WTC11 (cell line): ENCODE measurements at regions not wholly inside any gene's neighbourhood (a gene's known extent, or its start where the extent isn't known, plus 50 kb on each side); places are given as distances from the start of the nearest gene placed in this dataset.

Source experiments
- CTCF ChIP-seq: fragments of 200-600 bp; IDR thresholded peaks from 2 replicates; pipeline ENCODE4 v1.8.0; 2022; ENCODE audit warnings: antibody characterized with exemption
- E2F1 ChIP-seq: sonication (generic); formaldehyde crosslinking; IDR thresholded peaks from 2 replicates; pipeline ENCODE4 v1.8.0; 2022; ENCODE audit warnings: mild to moderate bottlenecking, missing genetic modification reagents
- EMX1 ChIP-seq: fragments of 250-450 bp; sonication (Bioruptor Pico); IDR thresholded peaks from 2 replicates; pipeline ENCODE4 v1.8.0; 2021; ENCODE audit warnings: mild to moderate bottlenecking
- ESRRA ChIP-seq: sonication (generic); formaldehyde crosslinking; IDR thresholded peaks from 2 replicates; pipeline ENCODE4 v1.8.1; 2022; ENCODE audit warnings: mild to moderate bottlenecking, missing genetic modification reagents, borderline replicate concordance
- JUN ChIP-seq: sonication (generic); formaldehyde crosslinking; IDR thresholded peaks from 2 replicates; pipeline ENCODE4 v1.8.0; 2023; ENCODE audit warnings: mild to moderate bottlenecking, missing genetic modification reagents
- MYBL2 ChIP-seq: sonication (generic); formaldehyde crosslinking; IDR thresholded peaks from 2 replicates; pipeline ENCODE4 v1.8.1; 2023; ENCODE audit warnings: mild to moderate bottlenecking, moderate library complexity, missing genetic modification reagents
- NR2C2 ChIP-seq: sonication (generic); formaldehyde crosslinking; IDR thresholded peaks from 2 replicates; pipeline ENCODE4 v1.8.0; 2022; ENCODE audit warnings: mild to moderate bottlenecking, missing genetic modification reagents
- NR3C1 ChIP-seq: sonication (generic); formaldehyde crosslinking; conservative IDR thresholded peaks from 2 replicates; pipeline ENCODE4 v1.8.1; 2023; ENCODE audit warnings: low read depth, mild to moderate bottlenecking, missing genetic modification reagents
- TEAD1 ChIP-seq: sonication (generic); formaldehyde crosslinking; IDR thresholded peaks from 2 replicates; pipeline ENCODE4 v1.8.0; 2022; ENCODE audit warnings: mild to moderate bottlenecking, missing genetic modification reagents
- ZNF423 ChIP-seq: fragments of 250-450 bp; sonication (Bioruptor Pico); IDR thresholded peaks from 2 replicates; pipeline ENCODE4 v2.1.2; 2022; ENCODE audit warnings: mild to moderate bottlenecking, moderate library complexity
- TF ChIP-seq, protein P1 (sequence below): sonication (generic); formaldehyde crosslinking; IDR thresholded peaks from 2 replicates; pipeline ENCODE4 v1.8.1; 2022; ENCODE audit warnings: low read depth, mild to moderate bottlenecking, moderate library complexity, missing genetic modification reagents, borderline replicate concordance
- TF ChIP-seq, protein P2 (sequence below): fragments of 250-450 bp; sonication (Bioruptor Pico); IDR thresholded peaks from 2 replicates; pipeline ENCODE4 v1.8.0; 2021; ENCODE audit warnings: mild to moderate bottlenecking
- TF ChIP-seq, protein P3 (sequence below): sonication (generic); formaldehyde crosslinking; IDR thresholded peaks from 2 replicates; pipeline ENCODE4 v1.8.0; 2022; ENCODE audit warnings: mild to moderate bottlenecking, missing genetic modification reagents

- no peak for TF ChIP-seq TEAD1 (CRISPR knock-in tag)
- TF ChIP-seq CTCF, result no peak
- no peak for TF ChIP-seq ESRRA (CRISPR knock-in tag)
- no peak for TF ChIP-seq NR3C1
- TF ChIP-seq NR2C2 (CRISPR knock-in tag), result no peak
- no peak for TF ChIP-seq EMX1 (CRISPR knock-in tag)
- TF ChIP-seq, protein P1, sequence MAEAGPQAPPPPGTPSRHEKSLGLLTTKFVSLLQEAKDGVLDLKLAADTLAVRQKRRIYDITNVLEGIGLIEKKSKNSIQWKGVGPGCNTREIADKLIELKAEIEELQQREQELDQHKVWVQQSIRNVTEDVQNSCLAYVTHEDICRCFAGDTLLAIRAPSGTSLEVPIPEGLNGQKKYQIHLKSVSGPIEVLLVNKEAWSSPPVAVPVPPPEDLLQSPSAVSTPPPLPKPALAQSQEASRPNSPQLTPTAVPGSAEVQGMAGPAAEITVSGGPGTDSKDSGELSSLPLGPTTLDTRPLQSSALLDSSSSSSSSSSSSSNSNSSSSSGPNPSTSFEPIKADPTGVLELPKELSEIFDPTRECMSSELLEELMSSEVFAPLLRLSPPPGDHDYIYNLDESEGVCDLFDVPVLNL (CRISPR knock-in tag), result no peak
- TF ChIP-seq, protein P2, sequence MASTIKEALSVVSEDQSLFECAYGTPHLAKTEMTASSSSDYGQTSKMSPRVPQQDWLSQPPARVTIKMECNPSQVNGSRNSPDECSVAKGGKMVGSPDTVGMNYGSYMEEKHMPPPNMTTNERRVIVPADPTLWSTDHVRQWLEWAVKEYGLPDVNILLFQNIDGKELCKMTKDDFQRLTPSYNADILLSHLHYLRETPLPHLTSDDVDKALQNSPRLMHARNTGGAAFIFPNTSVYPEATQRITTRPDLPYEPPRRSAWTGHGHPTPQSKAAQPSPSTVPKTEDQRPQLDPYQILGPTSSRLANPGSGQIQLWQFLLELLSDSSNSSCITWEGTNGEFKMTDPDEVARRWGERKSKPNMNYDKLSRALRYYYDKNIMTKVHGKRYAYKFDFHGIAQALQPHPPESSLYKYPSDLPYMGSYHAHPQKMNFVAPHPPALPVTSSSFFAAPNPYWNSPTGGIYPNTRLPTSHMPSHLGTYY (CRISPR knock-in tag), result no peak
- TF ChIP-seq MYBL2 (CRISPR knock-in tag), result no peak
- TF ChIP-seq, protein P3, sequence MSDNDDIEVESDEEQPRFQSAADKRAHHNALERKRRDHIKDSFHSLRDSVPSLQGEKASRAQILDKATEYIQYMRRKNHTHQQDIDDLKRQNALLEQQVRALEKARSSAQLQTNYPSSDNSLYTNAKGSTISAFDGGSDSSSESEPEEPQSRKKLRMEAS (CRISPR knock-in tag), result no peak
- no peak for TF ChIP-seq JUN
- no peak for TF ChIP-seq E2F1 (CRISPR knock-in tag)
- TF ChIP-seq ZNF423 (CRISPR knock-in tag), result no peak
Measured at GRCh38 chr2:56871644-56872043, 687.9 kb downstream of the CCDC85A start.
